SK-N-SH (cell line): ENCODE measurements at regions not wholly inside any gene's neighbourhood (a gene's known extent, or its start where the extent isn't known, plus 50 kb on each side); places are given as distances from the start of the nearest gene placed in this dataset.
A peak's percentile ranks its signal among the peaks of the same experiment; 100 is the strongest.

Source experiments
- CTCF ChIA-PET: fragments of 300-600, 350-600 bp; formaldehyde crosslinking; extraction: SDS; loops from one replicate; lab custom pipeline; 2021; lab: Yijun Ruan, JAX
- POLR2A ChIA-PET: fragments of 350-600 bp; sonication (Branson Sonifier 250); formaldehyde crosslinking; extraction: SDS; loops from one replicate; lab custom pipeline; 2020; ENCODE audit warnings: antibody characterized with exemption, inconsistent platforms; lab: Yijun Ruan, JAX
- DNase-seq: peaks from one replicate; pipeline ENCODE4 v3.0.0; 2012
- H2AFZ ChIP-seq: fragments of 200-600 bp; sonication (generic); 2 replicates; pipeline ENCODE4 v1.8.1; 2016; ENCODE audit warnings: antibody characterized with exemption, mild to moderate bottlenecking, low read depth
- H3F3A ChIP-seq: fragments of 200-600 bp; sonication (generic); replicated peaks from 2 replicates; pipeline ENCODE3; 2016; ENCODE audit warnings: antibody characterized with exemption, mild to moderate bottlenecking; ENCODE audit not compliant: insufficient read depth
- H3K27ac ChIP-seq, 2 experiments: fragments of 200-500 bp in 1 of 2; fragments of 200-600 bp in 1 of 2; sonication (Bioruptor generic) in 1 of 2; sonication (generic), shearing (Covaris generic) in 1 of 2; 2 replicates each; pipeline versions ENCODE4 v1.5.1 to v1.6.1; 2014 to 2016; ENCODE audit warnings: low read depth in 2 of 2, inconsistent platforms in 1 of 2, low read length in 1 of 2, mild to moderate bottlenecking in 1 of 2, mixed read lengths in 1 of 2
- H3K27me3 ChIP-seq: fragments of 200-600 bp; sonication (generic), shearing (Covaris generic); 2 replicates; pipeline ENCODE4 v1.6.1; 2016; ENCODE audit warnings: mixed run types; ENCODE audit not compliant: insufficient read depth
- H3K36me3 ChIP-seq, 2 experiments: fragments of 200-500 bp in 1 of 2; fragments of 200-600 bp in 1 of 2; sonication (Bioruptor generic) in 1 of 2; sonication (generic) in 1 of 2; replicated peaks in 1 of 2; 2 replicates each; pipeline versions ENCODE3 to v1.5.1; 2014 to 2016; ENCODE audit warnings: low read length in 1 of 2, mild to moderate bottlenecking in 1 of 2; ENCODE audit not compliant: insufficient read depth in 2 of 2, control insufficient read depth in 1 of 2
- H3K4me1 ChIP-seq, 2 experiments: fragments of 200-500 bp in 1 of 2; fragments of 200-600 bp in 1 of 2; sonication (Bioruptor generic) in 1 of 2; sonication (generic), shearing (Covaris generic) in 1 of 2; 2 replicates each; pipeline versions ENCODE4 v1.5.1 to v1.6.1; 2014 to 2016; ENCODE audit warnings: low read depth in 1 of 2, low read length in 1 of 2, mixed run types in 1 of 2; ENCODE audit not compliant: insufficient read depth in 2 of 2, control insufficient read depth in 1 of 2
- H3K4me2 ChIP-seq: fragments of 200-600 bp; sonication (generic), shearing (Covaris generic); 2 replicates; pipeline ENCODE4 v1.6.1; 2017; ENCODE audit warnings: mixed run types
- H3K4me3 ChIP-seq, 2 experiments: fragments of 200-500 bp in 1 of 2; fragments of 200-600 bp in 1 of 2; sonication (Bioruptor generic) in 1 of 2; sonication (generic), shearing (Covaris generic) in 1 of 2; 2 replicates each; pipeline versions ENCODE4 v1.5.1 to v1.8.1; 2014 to 2016; ENCODE audit warnings: low read depth in 2 of 2, inconsistent platforms in 1 of 2, low read length in 1 of 2, mild to moderate bottlenecking in 1 of 2, mixed read lengths in 1 of 2, moderate library complexity in 1 of 2
- H3K79me2 ChIP-seq: fragments of 200-600 bp; sonication (generic); 2 replicates; pipeline ENCODE4 v1.8.1; 2017; ENCODE audit warnings: mild to moderate bottlenecking; ENCODE audit not compliant: insufficient read depth
- H3K9ac ChIP-seq: fragments of 200-600 bp; sonication (generic); 2 replicates; pipeline ENCODE4 v1.6.1; 2017; ENCODE audit warnings: mixed run types
- H3K9me2 ChIP-seq: fragments of 200-600 bp; sonication (generic); 2 replicates; pipeline ENCODE4 v1.6.1; 2017; ENCODE audit warnings: mixed run types
- H3K9me3 ChIP-seq: fragments of 200-600 bp; sonication (generic); 2 replicates; pipeline ENCODE4 v1.6.1; 2017; ENCODE audit warnings: mixed run types, mild to moderate bottlenecking, moderate library complexity
- H4K20me1 ChIP-seq: fragments of 200-600 bp; sonication (generic); 2 replicates; pipeline ENCODE4 v1.6.1; 2017; ENCODE audit warnings: mild to moderate bottlenecking, mixed run types; ENCODE audit not compliant: insufficient read depth
- CTCF ChIP-seq: fragments of 200-600 bp; sonication (generic); IDR thresholded peaks from 2 replicates; pipeline ENCODE4 v1.6.1; 2017; ENCODE audit warnings: antibody characterized with exemption, mild to moderate bottlenecking, moderate library complexity
- EP300 ChIP-seq, 2 experiments: IDR thresholded peaks; 2 replicates each; pipeline versions ENCODE4 v1.4.0 to v1.6.1; 2012; ENCODE audit warnings: borderline replicate concordance in 1 of 2, low read depth in 1 of 2, low read length in 1 of 2
- FOSL2 ChIP-seq: IDR thresholded peaks from 2 replicates; pipeline ENCODE4 v1.4.0; 2012; ENCODE audit warnings: low read depth, mild to moderate bottlenecking, moderate library complexity, borderline replicate concordance
- MXI1 ChIP-seq: IDR thresholded peaks from 2 replicates; pipeline ENCODE4 v1.6.1; 2012; ENCODE audit warnings: mild to moderate bottlenecking, low read depth, low read length, improper control_type of control experiment
- NFIC ChIP-seq: IDR thresholded peaks from 2 replicates; pipeline ENCODE4 v1.4.0; 2012; ENCODE audit warnings: borderline replicate concordance
- RAD21 ChIP-seq: IDR thresholded peaks from 2 replicates; pipeline ENCODE4 v1.6.1; 2012; ENCODE audit warnings: mild to moderate bottlenecking, low read length
- RCOR1 ChIP-seq: fragments of 150-350 bp; IDR thresholded peaks from 2 replicates; pipeline ENCODE4 v1.6.1; 2017; ENCODE audit warnings: antibody characterized with exemption, low read length
- RFX5 ChIP-seq: IDR thresholded peaks from 2 replicates; pipeline ENCODE4 v1.6.1; 2012; ENCODE audit warnings: mild to moderate bottlenecking, improper control_type of control experiment, low read length
- TAF1 ChIP-seq: IDR thresholded peaks from 2 replicates; pipeline ENCODE4 v1.6.1; 2012; ENCODE audit warnings: low read depth, mild to moderate bottlenecking, low read length, moderate library complexity, borderline replicate concordance
- TCF12 ChIP-seq: IDR thresholded peaks from 2 replicates; pipeline ENCODE4 v1.4.0; 2012
- USF1 ChIP-seq: IDR thresholded peaks from 2 replicates; pipeline ENCODE4 v1.4.0; 2012; ENCODE audit warnings: low read depth, borderline replicate concordance
- YY1 ChIP-seq: IDR thresholded peaks from 2 replicates; pipeline ENCODE4 v1.4.0; 2012; ENCODE audit warnings: low read depth, mild to moderate bottlenecking
- WGBS: methylation state at CpG from one replicate; pipeline ENCODE4 v1.1.6; 2017; ENCODE audit warnings: low lambda C conversion rate; 5-methylcytosine and 5-hydroxymethylcytosine counted together
- TF ChIP-seq, protein P1 (sequence below): fragments of 150-350 bp; IDR thresholded peaks from 2 replicates; pipeline ENCODE4 v1.6.1; 2016; ENCODE audit warnings: mild to moderate bottlenecking, low read depth, low read length

DNA sequence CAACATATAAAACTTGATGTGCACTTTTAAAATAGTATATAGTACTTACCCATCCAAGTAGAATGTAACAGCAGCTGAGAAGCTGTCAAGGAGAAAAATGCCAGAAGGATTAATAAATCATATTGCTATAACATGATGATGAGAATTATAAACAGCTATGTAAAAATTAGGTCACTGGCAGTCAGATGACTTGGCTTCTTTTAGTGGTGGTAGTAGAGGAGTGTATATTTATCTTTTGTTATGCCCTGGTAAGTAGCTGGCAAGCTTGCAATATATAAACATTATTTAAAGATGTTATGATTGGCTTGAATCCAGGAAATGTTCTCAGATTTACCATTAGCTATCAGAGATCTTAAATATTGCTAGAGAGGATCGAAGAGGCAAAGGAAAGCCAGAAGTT is 471.0 kb upstream of the MGAT4C start (continued):
- TF ChIP-seq CTCF (no peak), USF1 (0 out of 2 replicates have a peak, but pooled peaks have one; percentile 7), EP300 (IDR thresholded peaks at IDR 0.05; ENCODE audit: borderline replicate concordance in 1 of 2, low read depth in 1 of 2, low read length in 1 of 2) (peak in 1 of 2 experiments; percentile 63; a peak in 1 of 4 replicates), RCOR1 (no peak), YY1 (no peak)

- TF ChIP-seq FOSL2 = no peak
- TF ChIP-seq RAD21 = no peak
- no peak; the same call in 1 of the 2 replicates for TF ChIP-seq TCF12
- TF ChIP-seq NFIC = no peak
- TF ChIP-seq CTCF = no peak
- TF ChIP-seq RFX5 = no peak
- TF ChIP-seq, protein P1, sequence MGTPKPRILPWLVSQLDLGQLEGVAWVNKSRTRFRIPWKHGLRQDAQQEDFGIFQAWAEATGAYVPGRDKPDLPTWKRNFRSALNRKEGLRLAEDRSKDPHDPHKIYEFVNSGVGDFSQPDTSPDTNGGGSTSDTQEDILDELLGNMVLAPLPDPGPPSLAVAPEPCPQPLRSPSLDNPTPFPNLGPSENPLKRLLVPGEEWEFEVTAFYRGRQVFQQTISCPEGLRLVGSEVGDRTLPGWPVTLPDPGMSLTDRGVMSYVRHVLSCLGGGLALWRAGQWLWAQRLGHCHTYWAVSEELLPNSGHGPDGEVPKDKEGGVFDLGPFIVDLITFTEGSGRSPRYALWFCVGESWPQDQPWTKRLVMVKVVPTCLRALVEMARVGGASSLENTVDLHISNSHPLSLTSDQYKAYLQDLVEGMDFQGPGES = no peak
- no peak for TF ChIP-seq TAF1
- no peak for TF ChIP-seq MXI1
- H3F3A ChIP-seq = peaks cover 4% of the 10 kb centered on the region
- no peak overlapping the region for H3K9ac ChIP-seq
- peaks cover 0 to 2% of the 10 kb centered on the region in 2 experiments; a peak in 1 of 4 replicates for H3K4me1 ChIP-seq
- no peak overlapping the region for H2AFZ ChIP-seq
- POLR2A ChIA-PET = no interaction called here
- no peak for DNase-seq
- H3K9me2 ChIP-seq = no peaks in the 10 kb centered on the region
- H3K79me2 ChIP-seq = no peaks in the 10 kb centered on the region
- no peaks in the 10 kb centered on the region for H3K27me3 ChIP-seq
- CTCF ChIA-PET = interaction anchor here (0.9 kb wide), 1 partner anchor 23 kb away, joined by 3 read pairs; no protein-coding TSS in a partner anchor
- H4K20me1 ChIP-seq = no peaks in the 10 kb centered on the region
- no peaks in the 10 kb centered on the region for H3K36me3 ChIP-seq
- 82% methylated on average over 1 of the region's 1 CpG for WGBS
- H3K27ac ChIP-seq = no peak overlapping the region
- no peak overlapping the region for H3K4me2 ChIP-seq
- no peak overlapping the region for H3K4me3 ChIP-seq
- no peaks in the 10 kb centered on the region for H3K9me3 ChIP-seq
These were observed 468.5 kb upstream of the MGAT4C start for GRCh38 chr12:86724716-86725115.
